GM18867 (cell line): ENCODE measurements at regions not wholly inside any gene's neighbourhood (a gene's known extent, or its start where the extent isn't known, plus 50 kb on each side); places are given as distances from the start of the nearest gene placed in this dataset.

Source experiments
- ATAC-seq: cut with Tn5 transposase; IDR thresholded peaks from one replicate; pipeline ENCODE4 v1.9.1; 2021; ENCODE audit warnings: mild to moderate bottlenecking, moderate library complexity; ENCODE audit not compliant: unreplicated experiment

GRCh38 chr18:22034276-22034675 lies 135.1 kb upstream of the GATA6 start:
- ATAC-seq, result no peak

DNA sequence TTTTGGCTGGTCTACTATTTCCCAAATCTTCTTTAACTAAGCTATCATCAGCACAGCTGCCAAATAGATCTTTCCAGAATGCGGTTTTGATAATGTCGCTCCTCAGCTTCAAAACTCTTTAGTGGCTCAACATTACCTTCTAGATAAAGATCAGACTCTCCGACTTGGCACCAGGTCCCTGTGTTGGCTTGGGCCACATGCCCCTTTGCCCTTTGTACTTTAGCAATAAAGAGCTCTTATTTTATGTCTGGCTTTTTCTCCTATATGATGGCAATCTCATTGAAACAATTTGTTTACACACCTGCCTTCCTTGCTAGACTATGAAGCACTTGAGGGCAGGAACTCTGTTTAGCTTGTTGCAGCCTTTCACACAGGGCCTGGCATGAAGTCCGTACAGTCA lies 128.9 kb upstream of the GATA6 start:
- ATAC-seq, result no peak

- no peak for ATAC-seq
Measured at GRCh38 chr18:22043837-22044236, 125.6 kb upstream of the GATA6 start.

DNA sequence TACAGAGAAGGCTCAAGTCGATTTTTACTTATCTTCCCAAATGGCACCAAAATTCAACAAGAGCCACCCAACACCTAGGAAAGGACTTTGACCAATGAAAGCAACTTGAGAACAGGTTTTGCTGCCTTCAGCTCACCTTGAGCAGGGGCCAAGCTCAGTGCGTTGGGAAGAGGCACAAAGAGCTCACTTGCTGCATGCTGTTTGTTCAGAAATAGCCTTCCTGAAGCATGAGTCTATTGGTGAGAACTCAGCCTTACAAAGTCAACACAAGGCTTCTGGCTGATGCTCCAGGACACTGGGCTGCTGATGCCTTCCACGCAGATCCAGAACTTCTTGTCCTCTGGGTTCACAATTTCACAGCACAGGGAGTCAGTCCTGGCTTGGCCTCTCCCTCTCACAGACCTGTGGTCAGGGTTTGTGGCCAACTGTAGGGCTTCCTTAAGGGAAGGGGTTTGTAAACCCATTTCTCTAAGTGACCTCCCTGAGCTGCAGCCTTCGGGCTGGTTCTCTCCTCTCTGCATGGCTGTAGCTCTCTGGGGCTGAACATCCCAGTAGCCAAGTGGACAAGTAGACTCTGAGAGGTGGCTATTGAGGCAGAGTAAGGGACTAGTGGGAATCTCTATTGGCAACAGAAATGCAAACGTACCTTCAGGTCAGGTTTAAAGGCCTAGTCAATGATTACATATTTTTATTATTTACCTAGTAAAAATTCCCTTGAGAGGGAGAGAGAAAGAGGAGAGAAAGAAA lies 124.7 kb upstream of the GATA6 start:
- no peak for ATAC-seq

DNA sequence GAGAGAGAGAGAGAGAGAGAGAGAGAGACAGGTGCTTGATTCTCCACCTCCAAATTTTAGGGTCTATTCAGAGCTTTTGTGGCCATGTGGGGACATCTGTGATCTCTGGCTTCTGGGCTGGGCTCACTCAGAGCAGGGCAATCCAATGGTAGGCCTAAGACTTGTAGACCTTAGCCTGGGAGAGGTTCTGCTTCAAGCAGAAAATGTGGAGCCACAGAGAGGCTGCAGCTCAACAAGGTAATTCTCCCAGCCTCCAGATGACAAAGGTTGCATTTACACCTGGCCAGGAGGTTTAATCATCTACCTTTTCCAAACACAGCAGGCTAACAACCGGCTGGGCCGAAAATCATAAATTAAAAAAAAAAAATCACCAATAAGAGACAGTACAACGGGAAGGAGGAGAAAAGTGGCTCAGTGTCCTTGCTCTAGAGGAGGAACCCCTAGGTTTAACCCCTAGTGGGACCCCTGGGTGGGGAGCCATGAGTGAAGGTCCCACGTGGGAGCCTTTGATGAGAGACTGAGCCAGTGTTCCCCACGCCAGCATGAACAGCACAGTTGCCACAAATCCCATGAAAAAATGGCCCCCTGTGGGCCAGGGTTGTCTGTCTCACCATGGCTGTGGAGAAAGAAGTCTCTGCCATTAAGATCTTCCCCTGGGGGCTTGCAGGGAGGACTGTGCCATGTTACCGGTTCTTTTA lies 124.0 kb upstream of the GATA6 start:
- no peak for ATAC-seq

DNA sequence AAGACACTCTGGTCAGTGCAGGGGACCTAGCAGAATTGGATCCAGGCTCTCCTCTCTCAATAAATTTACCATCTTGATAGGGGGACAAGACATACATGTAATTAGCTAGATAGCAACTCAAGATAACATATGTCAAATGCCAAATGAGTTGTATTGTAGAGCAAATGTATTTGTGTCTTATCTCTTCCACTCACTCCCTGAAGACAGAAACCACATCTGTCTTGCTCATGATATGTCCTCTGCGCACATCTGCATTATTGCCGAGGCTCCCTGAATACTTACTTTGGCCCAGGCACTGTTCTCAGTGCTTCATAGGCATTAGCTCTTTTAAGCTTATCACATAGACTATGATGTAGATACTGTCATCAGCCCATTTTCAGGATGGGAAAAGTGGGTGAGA lies 122.9 kb upstream of the GATA6 start:
- no peak for ATAC-seq

DNA sequence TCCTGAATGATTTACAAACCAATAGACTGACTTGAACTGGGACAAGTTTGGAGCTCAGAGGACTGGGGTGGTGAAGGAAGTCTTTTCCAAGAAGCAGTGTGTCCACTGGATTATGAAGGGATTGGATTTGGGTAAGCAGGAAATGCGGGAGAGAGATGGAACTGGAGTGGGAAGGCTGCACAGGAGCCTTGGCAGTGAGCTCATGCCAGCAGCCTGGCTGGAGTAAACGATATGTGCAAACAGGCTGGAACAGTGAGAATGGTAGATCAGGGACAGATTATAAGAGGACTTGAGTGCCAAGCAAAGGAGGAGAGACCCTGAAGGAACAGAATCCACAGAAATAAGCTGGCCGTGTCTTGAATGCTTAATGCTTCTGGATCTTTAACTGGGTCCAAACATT lies 121.9 kb upstream of the GATA6 start:
- no peak for ATAC-seq

DNA sequence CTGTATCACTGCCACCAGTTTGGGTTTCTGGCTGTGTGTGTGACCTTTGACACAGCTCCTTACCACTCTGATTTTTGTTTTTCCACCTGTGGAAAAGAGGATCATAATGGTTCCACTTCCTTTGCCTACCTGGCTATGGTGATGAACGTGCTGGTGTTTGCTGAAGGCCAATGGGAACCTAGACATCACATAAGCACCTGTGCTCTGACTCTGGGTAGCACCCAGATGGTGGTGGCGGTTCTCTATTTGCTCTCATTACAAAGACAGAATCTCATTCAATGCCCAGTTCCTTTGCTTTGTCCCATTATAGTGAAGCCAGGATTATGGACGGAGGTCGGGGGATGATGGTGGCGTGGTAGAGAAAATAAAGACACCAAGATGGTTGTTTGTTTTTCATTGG lies 121.2 kb upstream of the GATA6 start:
- ATAC-seq, result no peak

- ATAC-seq, result no peak
Measured at GRCh38 chr18:22048932-22049615, 120.3 kb upstream of the GATA6 start.

DNA sequence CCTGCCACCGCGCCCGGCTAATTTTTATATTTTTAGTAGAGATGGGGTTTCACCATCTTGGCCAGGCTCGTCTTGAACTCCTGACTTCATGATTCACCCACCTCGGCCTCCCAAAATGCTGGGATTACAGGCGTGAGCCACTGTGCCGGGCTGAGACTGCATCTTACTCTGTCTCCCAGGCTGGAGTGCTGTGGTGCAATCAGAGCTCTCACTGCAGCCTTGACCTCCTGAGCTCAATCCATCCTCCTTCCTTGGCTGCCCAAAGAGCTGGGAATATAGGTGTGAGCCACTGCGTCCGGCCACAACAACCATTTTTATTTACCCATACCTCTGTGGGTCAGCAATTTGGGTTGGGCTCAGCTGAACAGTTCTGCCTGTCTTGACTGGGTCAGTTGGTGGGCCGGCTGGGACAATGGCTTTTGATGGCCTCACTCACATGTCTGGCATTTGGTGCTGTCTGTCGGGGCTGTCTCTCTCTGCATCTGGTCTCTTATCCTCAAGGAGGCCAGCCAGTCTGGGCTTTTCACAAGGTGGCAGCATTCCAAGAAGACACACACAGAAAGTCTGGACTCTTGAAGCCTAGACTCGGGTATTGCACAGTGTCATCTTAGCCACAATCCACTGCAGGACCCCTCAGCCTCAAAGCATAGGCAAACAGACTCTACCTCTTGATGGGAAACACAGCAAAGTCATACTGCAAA lies 116.8 kb upstream of the GATA6 start:
- no peak for ATAC-seq

GRCh38 chr18:22055466-22056238 lies 113.7 kb upstream of the GATA6 start:
- no peak for ATAC-seq

GRCh38 chr18:22056950-22057349 lies 112.4 kb upstream of the GATA6 start:
- no peak for ATAC-seq

DNA sequence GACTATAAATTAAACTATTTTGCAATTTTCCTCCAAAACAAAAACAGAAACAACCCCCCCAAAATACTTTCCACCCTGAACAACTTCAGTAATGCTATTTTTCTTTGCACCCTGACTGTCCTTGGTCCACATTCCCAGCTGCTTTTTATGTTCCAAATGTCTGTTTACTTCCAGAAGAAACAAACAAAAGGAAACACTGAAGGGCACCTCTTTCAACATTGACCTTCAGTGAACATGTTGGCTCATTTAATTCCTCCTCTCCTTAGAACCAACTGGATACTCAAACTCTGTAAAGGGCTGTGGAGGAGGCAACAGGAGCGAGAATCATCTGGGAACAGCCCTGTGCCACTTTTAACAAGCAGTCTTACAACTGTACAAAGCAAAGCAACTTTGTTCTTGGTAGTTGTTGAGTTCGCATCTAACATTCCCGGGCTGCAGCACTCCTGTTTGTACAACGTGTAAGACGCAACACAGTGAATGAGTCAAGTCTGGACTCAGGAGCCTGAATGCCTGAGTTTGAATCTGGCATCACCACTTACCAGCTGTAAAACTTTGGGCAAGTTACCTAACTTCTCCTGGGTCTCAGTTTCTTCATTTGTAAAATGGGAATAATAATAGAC lies 111.4 kb upstream of the GATA6 start:
- no peak for ATAC-seq

- no peak for ATAC-seq
Measured at GRCh38 chr18:22060361-22060760, 109.0 kb upstream of the GATA6 start.

GRCh38 chr18:22063102-22063501 lies 106.3 kb upstream of the GATA6 start:
- no peak for ATAC-seq

DNA sequence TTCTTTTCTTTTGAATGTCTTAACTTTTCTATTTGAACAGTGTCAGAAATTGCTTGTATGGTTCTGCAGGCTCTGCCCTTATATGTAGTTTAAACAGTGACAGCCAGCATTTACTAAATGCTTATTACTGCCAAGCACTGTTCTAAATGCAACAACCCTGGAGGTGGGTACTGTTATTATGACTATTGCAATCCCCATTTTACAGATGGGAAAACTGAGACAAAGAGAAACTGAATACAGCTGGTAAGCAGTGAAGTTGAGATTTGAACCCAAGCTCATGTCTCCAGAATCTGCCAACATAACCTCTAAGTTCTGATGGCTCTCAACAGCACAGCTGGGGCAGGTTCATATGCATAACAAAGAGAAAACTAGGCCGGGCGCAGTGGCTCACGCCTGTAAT lies 105.7 kb upstream of the GATA6 start:
- ATAC-seq, result no peak

GRCh38 chr18:22064581-22064980 lies 104.8 kb upstream of the GATA6 start:
- ATAC-seq, result no peak

GRCh38 chr18:22065311-22065710 lies 104.1 kb upstream of the GATA6 start:
- no peak for ATAC-seq

DNA sequence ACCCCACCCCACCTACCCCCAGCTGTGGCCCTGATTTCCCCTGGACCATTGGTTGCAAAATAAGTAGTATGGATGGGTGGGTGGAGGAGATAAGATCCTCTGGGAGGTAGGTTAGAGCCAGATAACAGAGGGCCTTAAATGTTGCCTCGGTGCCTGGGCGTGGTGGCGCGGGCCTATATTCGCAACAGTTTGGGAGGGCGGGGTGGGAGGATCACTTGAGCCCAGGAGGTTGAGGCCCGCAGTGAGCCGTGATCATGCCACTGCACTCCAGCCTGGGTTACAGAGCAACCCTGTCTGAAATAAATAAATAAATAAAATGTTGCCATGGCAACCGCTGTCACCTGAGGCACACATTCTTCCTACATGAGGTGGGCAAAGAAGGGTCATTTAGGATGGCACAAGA lies 103.3 kb upstream of the GATA6 start:
- no peak for ATAC-seq

DNA sequence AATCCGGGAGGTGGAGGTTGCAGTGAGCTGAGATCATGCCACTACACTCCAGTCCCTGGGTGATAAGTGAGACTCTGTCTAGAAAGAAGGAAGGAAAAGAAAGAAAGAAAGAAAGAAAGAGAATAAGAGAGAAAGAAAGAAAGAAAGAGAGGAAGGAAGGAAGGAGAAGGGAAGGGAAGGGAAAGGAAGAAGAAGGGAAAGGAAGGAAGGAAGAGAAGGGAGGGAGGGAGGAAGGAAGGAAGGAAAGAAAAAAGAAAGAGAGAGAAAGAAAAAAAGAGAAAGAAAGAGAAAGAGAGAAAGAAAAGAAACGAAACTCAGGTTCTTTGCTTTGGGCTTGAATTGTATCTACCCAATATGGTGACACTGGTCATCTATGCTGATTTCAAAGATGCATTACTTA lies 102.3 kb upstream of the GATA6 start:
- ATAC-seq, result no peak
